Hematopoietic multipotent progenitor cell treated with erythropoietin and hydrocortisone succinate and interleukin-3 and kit ligand, for 15 days (in vitro differentiated cells): ENCODE measurements at regions not wholly inside any gene's neighbourhood (a gene's known extent, or its start where the extent isn't known, plus 50 kb on each side); places are given as distances from the start of the nearest gene placed in this dataset.
A peak's percentile ranks its signal among the peaks of the same experiment; 100 is the strongest.

Source experiments
- DNase-seq: peaks from one replicate; pipeline ENCODE4 v3.0.0-alpha.2; 2015; ENCODE audit warnings: low spot score

- DNase-seq, result no peak
Measured at GRCh38 chr1:87437663-87438295, 109.1 kb downstream of the LMO4 start.

DNA sequence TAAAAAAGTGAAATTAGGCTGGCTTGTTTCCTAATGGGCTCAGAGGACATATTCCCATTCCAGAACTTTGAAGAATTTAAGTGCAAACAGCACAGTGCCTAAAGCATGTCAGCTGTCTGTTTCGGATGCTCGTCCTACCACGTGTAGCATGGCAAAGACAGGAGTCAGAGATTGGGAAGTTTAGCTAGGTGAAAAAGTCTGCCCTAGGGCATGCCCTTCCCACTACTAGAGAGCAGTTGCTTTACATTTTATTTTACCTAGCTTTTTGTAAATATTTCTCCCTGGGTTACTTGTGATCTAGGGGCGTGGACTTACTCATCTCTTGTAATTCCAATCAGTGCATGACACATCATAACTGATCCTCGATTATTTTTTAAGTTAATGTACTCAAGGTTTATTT is 111.1 kb downstream of the LMO4 start:
- DNase-seq, result no peak

GRCh38 chr1:87449348-87449963 is 120.8 kb downstream of the LMO4 start:
- DNase-seq, result no peak

DNA sequence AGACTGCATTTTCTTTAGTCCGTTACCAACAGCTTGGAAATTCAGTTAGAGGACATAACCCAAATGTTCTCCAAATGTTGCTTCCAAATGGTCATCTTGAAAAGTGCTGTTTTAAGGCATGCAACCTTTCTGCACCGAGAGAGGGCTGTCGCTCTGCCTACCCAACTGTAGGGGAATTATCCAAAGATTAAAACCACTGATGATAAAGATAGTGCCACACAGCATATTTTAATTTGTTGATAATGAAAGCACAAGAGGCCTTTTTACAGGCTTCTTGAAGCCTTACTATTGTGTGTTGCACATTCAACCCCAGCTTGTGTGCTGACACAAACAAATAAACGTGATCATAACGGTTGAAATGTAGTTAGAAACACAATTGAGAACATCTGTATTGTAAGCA is 121.5 kb downstream of the LMO4 start:
- DNase-seq, result no peak

DNA sequence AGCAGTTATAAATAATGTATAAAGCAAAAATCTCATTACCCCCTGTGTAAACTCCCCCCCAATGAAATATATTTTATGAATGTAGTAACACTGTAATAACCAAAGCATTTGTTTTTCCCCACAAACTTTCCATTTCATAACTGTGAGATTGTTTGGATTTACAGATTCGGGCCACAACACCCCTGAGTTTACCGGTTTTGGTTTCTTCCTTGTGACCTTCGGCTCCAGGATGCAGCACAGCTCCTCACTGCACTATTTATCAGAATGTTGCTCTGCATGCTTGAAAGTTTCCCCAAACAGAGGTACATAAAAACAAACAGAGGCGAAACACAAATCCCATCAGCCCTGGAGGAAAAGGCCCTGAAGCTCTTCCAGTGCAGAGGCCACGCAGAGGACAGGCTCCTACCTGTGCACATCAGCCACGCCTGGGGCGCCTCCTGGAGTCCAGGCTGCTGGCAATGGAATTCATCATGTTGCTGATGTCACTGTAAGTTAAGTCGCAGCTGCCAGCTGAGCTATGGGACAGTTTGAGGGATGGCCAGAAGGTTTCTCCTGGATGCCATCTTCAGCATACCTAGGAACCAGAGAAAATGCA is 122.0 kb downstream of the LMO4 start:
- no peak for DNase-seq

DNA sequence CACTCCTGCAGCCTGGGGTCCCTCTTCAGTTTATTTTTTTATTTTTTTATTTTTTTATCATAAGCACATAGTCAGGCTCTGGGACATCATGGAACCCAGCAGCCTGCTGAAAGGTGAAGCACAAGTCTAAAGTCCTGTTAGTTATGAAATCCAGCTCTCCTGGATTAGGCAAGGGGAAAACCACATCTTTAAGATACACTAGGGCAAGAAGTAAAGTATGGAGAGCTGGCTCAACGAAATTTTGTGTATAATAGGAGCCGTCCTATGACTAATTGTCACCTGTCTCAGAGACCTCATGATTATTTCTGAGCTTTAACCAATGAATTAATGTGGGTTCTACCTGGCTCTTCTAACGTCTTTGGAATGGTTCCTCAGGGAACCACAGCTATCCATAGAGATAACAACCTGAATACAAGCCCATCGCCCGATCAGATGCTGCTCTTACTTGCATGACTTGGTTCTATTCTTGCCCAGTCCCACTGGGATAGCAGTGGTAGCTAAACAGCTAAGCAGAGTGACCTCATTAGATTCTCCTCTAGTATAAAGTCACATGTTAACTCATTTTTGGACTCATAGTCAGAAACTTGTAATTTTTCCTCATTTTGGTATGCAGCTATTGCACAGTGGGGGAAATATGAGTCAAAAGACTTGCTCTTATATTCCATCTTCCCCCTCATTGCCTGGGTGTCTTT is 122.7 kb downstream of the LMO4 start:
- no peak for DNase-seq

GRCh38 chr1:87452648-87453047 is 124.0 kb downstream of the LMO4 start:
- no peak for DNase-seq

DNA sequence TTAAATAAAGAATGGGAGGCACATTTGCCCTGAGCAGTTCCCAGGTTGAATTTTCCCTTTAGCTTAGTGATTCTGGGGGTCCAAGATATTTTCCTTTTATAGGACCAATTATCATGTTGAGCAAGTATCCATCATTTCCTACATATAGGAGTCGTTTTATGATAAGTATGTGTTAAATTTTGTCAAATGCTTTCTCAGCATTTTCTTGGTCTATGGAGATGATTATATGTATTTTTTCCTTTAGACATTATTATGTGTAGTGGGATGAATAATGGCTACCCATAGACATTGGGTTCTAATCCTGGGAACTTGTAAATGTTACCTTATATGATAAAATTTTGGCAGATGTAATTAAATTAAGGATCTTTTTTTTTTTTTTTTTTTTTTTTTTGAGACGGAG is 128.7 kb downstream of the LMO4 start:
- no peak for DNase-seq

DNA sequence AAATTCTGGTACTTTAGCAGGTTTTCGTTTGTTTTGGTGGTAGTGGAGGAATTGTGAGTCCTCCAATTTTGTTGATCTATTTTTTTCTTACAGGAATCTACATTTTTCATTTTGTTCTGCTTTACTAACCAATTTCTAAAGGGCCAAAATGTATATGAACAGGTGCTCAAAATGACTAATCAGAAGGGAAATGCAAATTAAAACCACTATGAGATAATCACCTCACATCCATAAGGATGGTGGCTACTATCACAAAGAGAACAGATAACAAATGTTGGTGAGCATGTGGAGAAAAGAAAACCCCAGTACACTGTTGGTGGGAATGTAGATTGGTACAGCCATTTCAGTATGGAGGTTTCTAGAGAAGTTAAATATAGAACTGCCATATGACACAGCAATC is 134.2 kb downstream of the LMO4 start:
- DNase-seq, result no peak

- no peak for DNase-seq
Measured at GRCh38 chr1:87464022-87464490, 135.4 kb downstream of the LMO4 start.

- no peak for DNase-seq
Measured at GRCh38 chr1:87466621-87467020, 137.9 kb downstream of the LMO4 start.

- no peak for DNase-seq
Measured at GRCh38 chr1:87472716-87473115, 144.0 kb downstream of the LMO4 start.

DNA sequence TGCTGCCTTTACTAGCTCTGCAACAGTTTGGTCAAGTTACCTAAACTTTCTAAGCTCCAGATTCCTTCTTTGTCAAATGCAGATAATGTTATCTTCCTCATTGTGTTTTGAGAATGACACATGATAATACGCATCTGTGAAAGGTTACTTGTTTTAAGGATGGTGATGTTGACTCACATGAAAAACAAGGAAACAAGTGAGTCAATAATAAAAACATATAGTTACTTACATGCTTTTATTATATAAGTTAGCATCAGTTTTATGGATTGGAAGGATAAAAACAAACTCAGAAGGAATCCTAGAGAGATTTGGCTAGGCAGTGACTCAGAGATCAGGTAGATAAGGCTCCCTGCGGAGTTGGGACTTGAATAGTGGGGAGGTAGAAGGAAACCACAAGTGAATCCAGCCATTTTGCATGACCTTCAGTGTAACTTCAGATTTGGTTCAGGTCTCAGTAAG is 144.6 kb downstream of the LMO4 start:
- DNase-seq, result no peak

- no peak for DNase-seq
Measured at GRCh38 chr1:87474098-87474497, 145.4 kb downstream of the LMO4 start.

- DNase-seq, result no peak
Measured at GRCh38 chr1:87478231-87478630, 149.6 kb downstream of the LMO4 start.

- DNase-seq, result peak; percentile 3
Measured at GRCh38 chr1:87495147-87495546, 166.5 kb downstream of the LMO4 start.

DNA sequence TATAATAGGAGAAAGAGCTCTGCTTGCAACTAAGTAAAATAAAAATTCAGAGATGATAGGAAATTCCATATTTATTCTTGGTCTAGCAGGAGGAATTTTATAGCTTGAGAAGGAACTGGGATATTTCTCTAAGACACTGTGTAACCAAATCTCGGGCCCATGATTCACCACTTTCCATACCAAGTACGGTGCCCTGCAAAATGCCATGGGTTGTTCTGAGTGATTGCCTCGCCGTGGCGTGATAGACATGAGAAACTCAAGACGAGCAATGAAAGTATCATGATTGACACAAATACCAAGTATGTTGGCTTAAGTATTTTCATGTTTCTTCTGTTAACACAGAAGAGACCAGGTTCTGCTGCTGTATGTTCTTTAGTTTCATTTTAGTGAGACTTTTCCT is 167.2 kb downstream of the LMO4 start:
- DNase-seq, result no peak

- DNase-seq, result no peak
Measured at GRCh38 chr1:87497380-87498203, 168.9 kb downstream of the LMO4 start.

DNA sequence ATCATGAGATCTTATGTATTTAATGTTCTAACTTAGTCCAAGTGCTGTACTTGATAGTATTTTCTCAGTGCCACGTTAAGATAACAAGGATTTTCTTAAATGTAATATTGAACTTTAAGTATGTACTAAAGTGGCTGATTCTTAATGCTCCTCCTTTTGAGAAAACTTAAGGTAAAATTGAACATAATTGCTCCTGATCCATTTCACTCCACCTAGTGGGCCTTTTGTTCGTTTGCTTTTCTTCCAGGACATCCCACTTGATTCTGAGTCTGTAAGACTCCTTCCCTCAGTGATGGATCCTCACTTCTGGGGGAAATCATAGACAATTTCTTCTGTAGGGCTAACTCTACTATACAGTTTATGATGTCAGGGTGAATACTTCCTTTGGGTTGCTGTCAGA is 173.1 kb downstream of the LMO4 start:
- DNase-seq, result no peak

- DNase-seq, result no peak
Measured at GRCh38 chr1:87505391-87505983, 176.8 kb downstream of the LMO4 start.

- DNase-seq, result no peak
Measured at GRCh38 chr1:87506147-87506546, 177.5 kb downstream of the LMO4 start.
